Activated naive CD4-positive, alpha-beta T cell treated with anti-CD3 and anti-CD28 coated beads, Interleukin-2, amount 50 U/mL, for 72 hours (primary cell): ENCODE measurements at regions not wholly inside any gene's neighbourhood (a gene's known extent, or its start where the extent isn't known, plus 50 kb on each side); places are given as distances from the start of the nearest gene placed in this dataset.
"Not testable (repeated sequence)": the region's sequence is repeated elsewhere in the genome, so short reads cannot be mapped to it uniquely, and the experiment has no call there.

Experiments
- ATAC-seq, 2 donors: fragments of 150-1000 bp; cut with Tn5 transposase; 2 replicates each; pipeline ENCODE4 v1.10.0; 2021; ENCODE audit warnings: mild to moderate bottlenecking in 2 of 2, moderate library complexity in 2 of 2
- DNase-seq, 2 donors: peaks; one replicate each; pipeline ENCODE4 v3.0.0; 2021 to 2022; ENCODE audit warnings: low spot score in 2 of 2
- H3K27ac Mint-ChIP-seq, 2 donors: one replicate each; pipeline ENCODE4 v1.8.0; 2022; ENCODE audit warnings: mild to moderate bottlenecking in 2 of 2, mixed read lengths in 2 of 2
- H3K36me3 Mint-ChIP-seq, 2 donors: one replicate each; pipeline ENCODE4 v1.8.0; 2022; ENCODE audit warnings: mixed read lengths in 2 of 2
- H3K9me3 Mint-ChIP-seq, 2 donors: one replicate each; pipeline ENCODE4 v1.8.0; 2022; ENCODE audit warnings: mixed read lengths in 2 of 2

- DNase-seq, result no peak
- Mint-ChIP-seq H3K27ac (no peak overlapping the region), H3K36me3 (peaks cover 0 to 6% of the 10 kb centered on the region in 2 donors), H3K9me3 (no peaks in the 10 kb centered on the region)
- ATAC-seq, result no peak
Observed at GRCh38 chr16:17983847-17984639, 352.5 kb downstream of the NPIPA8 start.

- Mint-ChIP-seq H3K27ac (no peak overlapping the region), H3K9me3 (peaks cover 0 to 5% of the 10 kb centered on the region in 2 donors), H3K36me3 (peaks cover 0 to 6% of the 10 kb centered on the region in 2 donors)
- ATAC-seq (no peak), DNase-seq (no peak)
Observed at GRCh38 chr16:17983114-17983513, 353.4 kb downstream of the NPIPA8 start.

GRCh38 chr16:17977260-17977659, 359.3 kb downstream of the NPIPA8 start:
- DNase-seq (no peak), ATAC-seq (no peak)
- Mint-ChIP-seq H3K9me3 (peaks cover 0 to 6% of the 10 kb centered on the region in 2 donors), H3K36me3 (peaks cover 0 to 6% of the 10 kb centered on the region in 2 donors), H3K27ac (no peak overlapping the region)

GRCh38 chr16:17972460-17972943, 364.0 kb downstream of the NPIPA8 start:
- ATAC-seq (no peak), DNase-seq (no peak)
- H3K27ac Mint-ChIP-seq, result no peak overlapping the region
- peaks cover 0 to 3% of the 10 kb centered on the region in 2 donors for H3K9me3 Mint-ChIP-seq
- H3K36me3 Mint-ChIP-seq, result no peaks in the 10 kb centered on the region

GRCh38 chr16:17970816-17971331, 365.7 kb downstream of the NPIPA8 start:
- H3K36me3 Mint-ChIP-seq, result no peaks in the 10 kb centered on the region
- H3K9me3 Mint-ChIP-seq, result peaks cover 5 to 6% of the 10 kb centered on the region in 2 donors
- ATAC-seq, result no peak
- H3K27ac Mint-ChIP-seq, result no peak overlapping the region
- no peak for DNase-seq

GRCh38 chr16:17970157-17970765, 366.3 kb downstream of the NPIPA8 start:
- H3K9me3 Mint-ChIP-seq, result peaks cover 5 to 6% of the 10 kb centered on the region in 2 donors
- H3K27ac Mint-ChIP-seq, result no peak overlapping the region
- no peak for ATAC-seq
- no peaks in the 10 kb centered on the region for H3K36me3 Mint-ChIP-seq
- no peak for DNase-seq

- Mint-ChIP-seq H3K36me3 (no peaks in the 10 kb centered on the region), H3K9me3 (peaks cover 10% of the 10 kb centered on the region in 2 donors), H3K27ac (no peak overlapping the region)
- ATAC-seq, result no peak
- DNase-seq, result no peak
Observed at GRCh38 chr16:17965133-17965900, 371.2 kb downstream of the NPIPA8 start.

GRCh38 chr16:17964196-17964595, 372.3 kb downstream of the NPIPA8 start:
- Mint-ChIP-seq H3K9me3 (peaks cover 10% of the 10 kb centered on the region in 2 donors), H3K27ac (no peak overlapping the region), H3K36me3 (no peaks in the 10 kb centered on the region)
- DNase-seq (no peak), ATAC-seq (no peak)

- no peak overlapping the region for H3K27ac Mint-ChIP-seq
- ATAC-seq (no peak), DNase-seq (no peak)
- no peaks in the 10 kb centered on the region for H3K36me3 Mint-ChIP-seq
- peaks cover 10% of the 10 kb centered on the region in 2 donors for H3K9me3 Mint-ChIP-seq
Observed at GRCh38 chr16:17963185-17963836, 373.2 kb downstream of the NPIPA8 start.

- H3K9me3 Mint-ChIP-seq, result peaks cover 8 to 10% of the 10 kb centered on the region in 2 donors
- ATAC-seq (no peak), DNase-seq (no peak)
- H3K36me3 Mint-ChIP-seq, result no peaks in the 10 kb centered on the region
- peak overlapping the region in 1 of 2 donors; percentile 8 for H3K27ac Mint-ChIP-seq
Observed at GRCh38 chr16:17962726-17963125, 373.8 kb downstream of the NPIPA8 start.

GRCh38 chr16:17961822-17962221, 374.7 kb downstream of the NPIPA8 start:
- ATAC-seq, H3K36me3 Mint-ChIP-seq, H3K9me3 Mint-ChIP-seq, DNase-seq, H3K27ac Mint-ChIP-seq: not testable (repeated sequence)

- ATAC-seq (no peak), DNase-seq (no peak)
- H3K9me3 Mint-ChIP-seq, result no peaks in the 10 kb centered on the region
- no peaks in the 10 kb centered on the region for H3K36me3 Mint-ChIP-seq
- no peak overlapping the region for H3K27ac Mint-ChIP-seq
Observed at GRCh38 chr16:17951378-17951777, 385.2 kb downstream of the NPIPA8 start.

- no peak for ATAC-seq
- no peak overlapping the region for H3K27ac Mint-ChIP-seq
- no peaks in the 10 kb centered on the region for H3K36me3 Mint-ChIP-seq
- no peak for DNase-seq
- H3K9me3 Mint-ChIP-seq, result no peaks in the 10 kb centered on the region
Observed at GRCh38 chr16:17949982-17950250, 386.6 kb downstream of the NPIPA8 start.

GRCh38 chr16:17949141-17949981, 387.2 kb downstream of the NPIPA8 start:
- DNase-seq, result no peak
- no peak overlapping the region for H3K27ac Mint-ChIP-seq
- no peaks in the 10 kb centered on the region for H3K9me3 Mint-ChIP-seq
- ATAC-seq, result no peak
- H3K36me3 Mint-ChIP-seq, result no peaks in the 10 kb centered on the region

- Mint-ChIP-seq H3K9me3 (no peaks in the 10 kb centered on the region), H3K27ac (no peak overlapping the region), H3K36me3 (no peaks in the 10 kb centered on the region)
- no peak for ATAC-seq
- DNase-seq, result no peak
Observed at GRCh38 chr16:17947637-17948036, 388.9 kb downstream of the NPIPA8 start.

GRCh38 chr16:17947165-17947564, 389.4 kb downstream of the NPIPA8 start:
- no peak for DNase-seq
- Mint-ChIP-seq H3K9me3 (no peaks in the 10 kb centered on the region), H3K27ac (no peak overlapping the region), H3K36me3 (no peaks in the 10 kb centered on the region)
- ATAC-seq, result no peak
